ENCODE measurements at regions not wholly inside any gene's neighbourhood (a gene's known extent, or its start where the extent isn't known, plus 50 kb on each side); places are given as distances from the start of the nearest gene placed in this dataset.

GRCh38 chr9:96158147-96158546, 143.8 kb downstream of the HSD17B3 start:
- peaks cover 0 to 18% (median 0%) of the 10 kb centered on the region in 12 donors for H3K4me1 ChIP-seq
- no peak overlapping the region for H3K27ac ChIP-seq
- no peak for TF ChIP-seq CTCF (IDR thresholded peaks at IDR 0.05)
- no peak for TF ChIP-seq POLR2A (IDR thresholded peaks at IDR 0.05)
- intact Hi-C loops (cut with DNase I), result loop anchor here in 1 of 10 donors (10.0 kb wide), 1 partner anchor 63 kb away; no protein-coding TSS in a partner anchor
- no peak overlapping the region for H3K4me3 ChIP-seq
- peaks cover 0 to 5% (median 0%) of the 10 kb centered on the region in 12 donors for H3K9me3 ChIP-seq
- H3K36me3 ChIP-seq, result no peaks in the 10 kb centered on the region
- ATAC-seq (no peak), DNase-seq (no peak)
- WGBS, 4 donors, result 85 to 96% (median 91%) methylated on average over 7 to 8 of the region's 8 CpGs
- peaks cover 0 to 8% (median 0%) of the 10 kb centered on the region in 9 donors for H3K27me3 ChIP-seq

GRCh38 chr9:96157675-96158074, 144.3 kb downstream of the HSD17B3 start:
- ATAC-seq (no peak), DNase-seq (no peak)
- WGBS, 4 donors, result 0 to 96% (median 52%) methylated on average over 1 of the region's 1 CpG
- Histone ChIP-seq H3K4me1 (peaks cover 0 to 18% (median 0%) of the 10 kb centered on the region in 12 donors), H3K4me3 (no peak overlapping the region), H3K27me3 (peaks cover 0 to 13% (median 3%) of the 10 kb centered on the region in 9 donors), H3K27ac (no peak overlapping the region), H3K36me3 (no peaks in the 10 kb centered on the region), H3K9me3 (peaks cover 0 to 5% (median 0%) of the 10 kb centered on the region in 12 donors)
- intact Hi-C loops (cut with DNase I), result loop anchor here in 1 of 10 donors (10.0 kb wide), 1 partner anchor 63 kb away; no protein-coding TSS in a partner anchor
- TF ChIP-seq CTCF (IDR thresholded peaks at IDR 0.05) (no peak), POLR2A (IDR thresholded peaks at IDR 0.05) (no peak)

GRCh38 chr9:96156171-96156974, 145.6 kb downstream of the HSD17B3 start:
- intact Hi-C loops (cut with DNase I), result loop anchor here in 1 of 10 donors (10.0 kb wide), 1 partner anchor 62 kb away; no protein-coding TSS in a partner anchor

More at GRCh38 chr9:96156171-96156974, 145.6 kb downstream of the HSD17B3 start:
- Histone ChIP-seq H3K4me3 (no peak overlapping the region), H3K36me3 (no peaks in the 10 kb centered on the region), H3K4me1 (peaks cover 0 to 18% (median 0%) of the 10 kb centered on the region in 12 donors), H3K27me3 (peaks cover 0 to 24% (median 5%) of the 10 kb centered on the region in 9 donors), H3K9me3 (peaks cover 0 to 5% (median 0%) of the 10 kb centered on the region in 12 donors), H3K27ac (peak overlapping the region in 2 of 12 donors; percentile 14 to 39)
- WGBS, 4 donors, result 48 to 59% (median 54%) methylated on average over 10 of the region's 10 CpGs
- peak in 1 of 4 donors; percentile 67 for ATAC-seq
- no peak for TF ChIP-seq CTCF (IDR thresholded peaks at IDR 0.05)
- no peak for TF ChIP-seq POLR2A (IDR thresholded peaks at IDR 0.05)
- DNase-seq, result no peak
